Keratinocyte (primary cell): ENCODE measurements at regions not wholly inside any gene's neighbourhood (a gene's known extent, or its start where the extent isn't known, plus 50 kb on each side); places are given as distances from the start of the nearest gene placed in this dataset.
A peak's percentile ranks its signal among the peaks of the same experiment; 100 is the strongest.

Experiments
- DNase-seq: peaks from one replicate; pipeline ENCODE4 v3.0.0-alpha.2; 2011; ENCODE audit warnings: low read depth, missing footprints, low spot score
- FAIRE-seq: peaks from 2 replicates; lab custom pipeline; 2011; peaks lifted over from hg19 to GRCh38; lab: Jason Lieb, UNC
- H2AFZ ChIP-seq: 2 replicates; pipeline ENCODE4 v1.6.0; 2012; ENCODE audit warnings: low read length, control low read depth, inconsistent platforms; ENCODE audit not compliant: control insufficient read depth
- H3K27ac ChIP-seq: 2 replicates; pipeline ENCODE4 v1.5.1; 2011; ENCODE audit warnings: low read length; ENCODE audit not compliant: control insufficient read depth, insufficient read depth
- H3K27me3 ChIP-seq: 3 replicates; pipeline ENCODE4 v1.6.0; 2011; ENCODE audit warnings: low read length; ENCODE audit not compliant: control insufficient read depth, insufficient read depth; ENCODE audit errors: extremely low read depth
- H3K36me3 ChIP-seq, 2 experiments: 2 replicates in 1 of 2; 3 replicates in 1 of 2; pipeline ENCODE4 v1.5.1; 2011; ENCODE audit warnings: low read length in 2 of 2, mild to moderate bottlenecking in 1 of 2; ENCODE audit not compliant: control insufficient read depth in 2 of 2, insufficient read depth in 2 of 2; ENCODE audit errors: extremely low read depth in 1 of 2
- H3K4me1 ChIP-seq: 3 replicates; pipeline ENCODE4 v1.5.1; 2011; ENCODE audit warnings: low read length; ENCODE audit not compliant: control insufficient read depth, insufficient read depth; ENCODE audit errors: extremely low read depth
- H3K4me2 ChIP-seq: 3 replicates; pipeline ENCODE4 v1.6.0; 2011; ENCODE audit warnings: low read depth, low read length; ENCODE audit not compliant: control insufficient read depth, insufficient read depth; ENCODE audit errors: extremely low read depth
- H3K4me3 ChIP-seq, 3 experiments: fragments of 200-600 bp in 1 of 3; sonication (generic) in 1 of 3; 2 replicates in 2 of 3; 3 replicates in 1 of 3; pipeline ENCODE4 v1.5.1; 2011 to 2016; ENCODE audit warnings: low read length in 3 of 3, mild to moderate bottlenecking in 3 of 3, control low read depth in 2 of 3, inconsistent platforms in 1 of 3, low read depth in 1 of 3, mixed read lengths in 1 of 3, mixed run types in 1 of 3, moderate library complexity in 1 of 3; ENCODE audit not compliant: control insufficient read depth in 2 of 3, insufficient read depth in 2 of 3; ENCODE audit errors: extremely low read depth in 1 of 3
- H3K79me2 ChIP-seq: 2 replicates; pipeline ENCODE4 v1.6.0; 2012; ENCODE audit warnings: low read length; ENCODE audit not compliant: control insufficient read depth, insufficient read depth
- H3K9ac ChIP-seq: 3 replicates; pipeline ENCODE4 v1.6.0; 2011; ENCODE audit warnings: low read length; ENCODE audit not compliant: control insufficient read depth, insufficient read depth; ENCODE audit errors: extremely low read depth
- H3K9me1 ChIP-seq: 3 replicates; pipeline ENCODE4 v1.6.0; 2011; ENCODE audit warnings: low read length; ENCODE audit not compliant: control insufficient read depth, insufficient read depth; ENCODE audit errors: extremely low read depth
- H3K9me3 ChIP-seq: 2 replicates; pipeline ENCODE4 v1.5.1; 2012; ENCODE audit warnings: low read depth, low read length; ENCODE audit not compliant: control insufficient read depth
- H4K20me1 ChIP-seq: 3 replicates; pipeline ENCODE4 v1.6.0; 2011; ENCODE audit warnings: low read length; ENCODE audit not compliant: control insufficient read depth, insufficient read depth; ENCODE audit errors: extremely low read depth
- EZH2 ChIP-seq: IDR thresholded peaks from one replicate; pipeline ENCODE4 v1.6.1; 2012; ENCODE audit warnings: inconsistent platforms, mild to moderate bottlenecking, low read length, moderate library complexity
- dilution Hi-C: fragments of 300-500 bp; cut with MboI; formaldehyde crosslinking; loops from one replicate; pipeline ENCODE4 v1.7.0; 2020; ENCODE audit warnings: low sequenced_read_pairs; ENCODE audit not compliant: extremely low pct_ligation_motif_present
- TF ChIP-seq, protein P1 (sequence below), 3 experiments: IDR thresholded peaks in 1 of 3; conservative IDR thresholded peaks in 1 of 3; optimal IDR thresholded peaks in 1 of 3; 2 replicates in 2 of 3; 3 replicates in 1 of 3; pipeline versions ENCODE3 to v1.5.1; 2011; ENCODE audit warnings: low read length in 3 of 3, mild to moderate bottlenecking in 3 of 3, moderate library complexity in 2 of 3, control low read depth in 1 of 3, inconsistent platforms in 1 of 3; ENCODE audit not compliant: insufficient read depth in 2 of 3; ENCODE audit errors: extremely low read depth in 1 of 3

GRCh38 chr12:75760573-75761294, 249.3 kb upstream of the KRR1 start:
- peaks cover 0 to 2% of the 10 kb centered on the region in 2 experiments for H3K36me3 ChIP-seq
- H3K9me1 ChIP-seq: no peaks in the 10 kb centered on the region
- H3K4me3 ChIP-seq: no peak overlapping the region
- TF ChIP-seq, protein P1, sequence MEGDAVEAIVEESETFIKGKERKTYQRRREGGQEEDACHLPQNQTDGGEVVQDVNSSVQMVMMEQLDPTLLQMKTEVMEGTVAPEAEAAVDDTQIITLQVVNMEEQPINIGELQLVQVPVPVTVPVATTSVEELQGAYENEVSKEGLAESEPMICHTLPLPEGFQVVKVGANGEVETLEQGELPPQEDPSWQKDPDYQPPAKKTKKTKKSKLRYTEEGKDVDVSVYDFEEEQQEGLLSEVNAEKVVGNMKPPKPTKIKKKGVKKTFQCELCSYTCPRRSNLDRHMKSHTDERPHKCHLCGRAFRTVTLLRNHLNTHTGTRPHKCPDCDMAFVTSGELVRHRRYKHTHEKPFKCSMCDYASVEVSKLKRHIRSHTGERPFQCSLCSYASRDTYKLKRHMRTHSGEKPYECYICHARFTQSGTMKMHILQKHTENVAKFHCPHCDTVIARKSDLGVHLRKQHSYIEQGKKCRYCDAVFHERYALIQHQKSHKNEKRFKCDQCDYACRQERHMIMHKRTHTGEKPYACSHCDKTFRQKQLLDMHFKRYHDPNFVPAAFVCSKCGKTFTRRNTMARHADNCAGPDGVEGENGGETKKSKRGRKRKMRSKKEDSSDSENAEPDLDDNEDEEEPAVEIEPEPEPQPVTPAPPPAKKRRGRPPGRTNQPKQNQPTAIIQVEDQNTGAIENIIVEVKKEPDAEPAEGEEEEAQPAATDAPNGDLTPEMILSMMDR (optimal IDR thresholded peaks at IDR 0.05 in 1 of 3, IDR thresholded peaks at IDR 0.05 in 1 of 3, conservative IDR thresholded peaks at IDR 0.05 in 1 of 3; ENCODE audit: extremely low read depth in 1 of 3, insufficient read depth in 2 of 3, low read length in 3 of 3): no peak
- no peak for TF ChIP-seq EZH2
- DNase-seq (no peak), FAIRE-seq (no peak)
- peak overlapping the region; percentile 23 for H3K9ac ChIP-seq
- no peaks in the 10 kb centered on the region for H3K27me3 ChIP-seq
- peaks cover 14% of the 10 kb centered on the region for H3K4me1 ChIP-seq
- H3K79me2 ChIP-seq: no peaks in the 10 kb centered on the region
- H3K9me3 ChIP-seq: no peaks in the 10 kb centered on the region
- H3K27ac ChIP-seq: peak overlapping the region; percentile 45
- dilution Hi-C loops: no loop called here
- H3K4me2 ChIP-seq: peak overlapping the region; percentile 61
- H4K20me1 ChIP-seq: no peaks in the 10 kb centered on the region
- no peak overlapping the region for H2AFZ ChIP-seq

DNA sequence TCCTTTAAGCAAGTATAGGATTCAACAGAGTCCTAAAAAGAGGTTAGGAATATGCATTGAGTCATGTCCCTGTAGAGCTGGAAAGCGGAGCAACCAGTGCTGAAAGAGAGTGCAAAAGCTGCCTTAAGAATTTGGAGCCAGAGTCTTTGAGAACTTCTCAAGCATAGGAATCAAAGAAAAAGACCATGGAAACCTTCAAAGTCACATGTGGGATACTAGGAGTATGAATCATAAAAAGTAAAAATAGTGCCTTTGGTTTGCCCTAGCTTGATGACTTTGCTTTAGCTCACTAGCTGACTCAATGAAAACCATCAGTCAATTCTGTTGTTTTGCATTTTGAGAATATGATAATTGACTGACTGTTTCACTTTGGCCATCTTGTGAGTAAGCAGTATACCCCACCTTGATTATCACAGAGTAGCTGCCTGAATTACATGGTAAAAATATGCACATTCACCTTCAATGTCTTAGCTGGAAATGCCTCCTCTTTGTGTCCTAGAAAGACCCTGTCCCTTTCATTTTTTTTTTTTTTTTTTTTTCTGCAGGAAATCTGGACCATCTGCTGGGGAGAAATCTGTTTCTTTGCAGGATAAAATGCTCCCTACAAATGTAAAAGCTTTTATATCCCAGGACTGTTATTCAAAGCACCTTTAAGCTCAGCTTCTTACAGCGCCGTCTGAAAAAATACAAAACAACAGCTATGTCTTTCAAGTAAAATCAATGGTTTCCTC, 248.6 kb upstream of the KRR1 start:
- peak overlapping the region; percentile 61 for H3K4me2 ChIP-seq
- H3K27ac ChIP-seq: peak overlapping the region; percentile 62
- H3K79me2 ChIP-seq: no peaks in the 10 kb centered on the region
- no peak overlapping the region for H3K4me3 ChIP-seq
- H3K9ac ChIP-seq: peak overlapping the region; percentile 23
- H3K27me3 ChIP-seq: no peaks in the 10 kb centered on the region
- no peak for TF ChIP-seq EZH2
- TF ChIP-seq, protein P1 (optimal IDR thresholded peaks at IDR 0.05 in 1 of 3, IDR thresholded peaks at IDR 0.05 in 1 of 3, conservative IDR thresholded peaks at IDR 0.05 in 1 of 3; ENCODE audit: extremely low read depth in 1 of 3, insufficient read depth in 2 of 3, low read length in 3 of 3): no peak
- peaks cover 0 to 2% of the 10 kb centered on the region in 2 experiments for H3K36me3 ChIP-seq
- H2AFZ ChIP-seq: no peak overlapping the region
- dilution Hi-C loops: no loop called here
- DNase-seq (peak; percentile 67), FAIRE-seq (peak; percentile 74)
- no peaks in the 10 kb centered on the region for H4K20me1 ChIP-seq
- peaks cover 12% of the 10 kb centered on the region for H3K4me1 ChIP-seq
- no peaks in the 10 kb centered on the region for H3K9me1 ChIP-seq
- no peaks in the 10 kb centered on the region for H3K9me3 ChIP-seq
